Activated CD4-positive, CD25-positive, alpha-beta regulatory T cell (primary cell): ENCODE measurements at regions not wholly inside any gene's neighbourhood (a gene's known extent, or its start where the extent isn't known, plus 50 kb on each side); places are given as distances from the start of the nearest gene placed in this dataset.
"Not testable (repeated sequence)": the region's sequence is repeated elsewhere in the genome, so short reads cannot be mapped to it uniquely, and the experiment has no call there.

ENCODE experiments used
- DNase-seq, 4 experiments: peaks; one replicate each; lab custom pipeline; 2025; lab: John Stamatoyannopoulos, UW

GRCh38 chr18:42474577-42474976 lies 519.5 kb downstream of the PIK3C3 start:
- no peak for DNase-seq

- DNase-seq: no peak
Observed at GRCh38 chr18:42475157-42475556, 520.1 kb downstream of the PIK3C3 start.

GRCh38 chr18:42477267-42477666 lies 522.2 kb downstream of the PIK3C3 start:
- DNase-seq: no peak

GRCh38 chr18:42480441-42480840 lies 525.4 kb downstream of the PIK3C3 start:
- no peak for DNase-seq

GRCh38 chr18:42484648-42485047 lies 529.6 kb downstream of the PIK3C3 start:
- no peak for DNase-seq

- no peak for DNase-seq
Observed at GRCh38 chr18:42486271-42486670, 531.2 kb downstream of the PIK3C3 start.

GRCh38 chr18:42508683-42509296 lies 553.8 kb downstream of the PIK3C3 start:
- DNase-seq: no peak

- DNase-seq: no peak
Observed at GRCh38 chr18:42509750-42510415, 554.8 kb downstream of the PIK3C3 start.

GRCh38 chr18:42510540-42510939 lies 555.5 kb downstream of the PIK3C3 start:
- DNase-seq: no peak

- no peak for DNase-seq
Observed at GRCh38 chr18:42513441-42513840, 558.4 kb downstream of the PIK3C3 start.

- DNase-seq: no peak
Observed at GRCh38 chr18:42514512-42514911, 559.5 kb downstream of the PIK3C3 start.

GRCh38 chr18:42517896-42518295 lies 562.9 kb downstream of the PIK3C3 start:
- no peak for DNase-seq

GRCh38 chr18:42518331-42518730 lies 563.3 kb downstream of the PIK3C3 start:
- DNase-seq: not testable (repeated sequence)

- no peak for DNase-seq
Observed at GRCh38 chr18:42520138-42520537, 565.1 kb downstream of the PIK3C3 start.

- no peak for DNase-seq
Observed at GRCh38 chr18:42525905-42526304, 570.9 kb downstream of the PIK3C3 start.

GRCh38 chr18:42527766-42528165 lies 572.7 kb downstream of the PIK3C3 start:
- no peak for DNase-seq

- no peak for DNase-seq
Observed at GRCh38 chr18:42530276-42530675, 575.2 kb downstream of the PIK3C3 start.

- DNase-seq: no peak
Observed at GRCh38 chr18:42532119-42532518, 577.1 kb downstream of the PIK3C3 start.

- DNase-seq: no peak
Observed at GRCh38 chr18:42533009-42533575, 578.1 kb downstream of the PIK3C3 start.

- DNase-seq: no peak
Observed at GRCh38 chr18:42533616-42534015, 578.6 kb downstream of the PIK3C3 start.

GRCh38 chr18:42534313-42534712 lies 579.3 kb downstream of the PIK3C3 start:
- no peak for DNase-seq

GRCh38 chr18:42536442-42536841 lies 579.0 kb downstream of the RIT2 start:
- DNase-seq: no peak

GRCh38 chr18:42537291-42537690 lies 578.2 kb downstream of the RIT2 start:
- DNase-seq: no peak

GRCh38 chr18:42544901-42545300 lies 570.6 kb downstream of the RIT2 start:
- no peak for DNase-seq
